Stomach (tissue), 4 donors: ENCODE measurements at regions not wholly inside any gene's neighbourhood (a gene's known extent, or its start where the extent isn't known, plus 50 kb on each side); places are given as distances from the start of the nearest gene placed in this dataset.

ENCODE experiments used
- CTCF ChIP-seq, 7 experiments: fragments of 450-650 bp in 4 of 7; fragments of 200-600 bp in 3 of 7; sonication (generic) in 3 of 7; IDR thresholded peaks; one replicate each; pipeline ENCODE4 v1.5.1; 2016 to 2019; ENCODE audit warnings: antibody characterized with exemption in 7 of 7, control low read depth in 2 of 7, mild to moderate bottlenecking in 1 of 7
- EP300 ChIP-seq: sonication (generic); formaldehyde crosslinking; IDR thresholded peaks from one replicate; pipeline ENCODE4 v1.6.1; 2017; ENCODE audit warnings: antibody characterized with exemption
- POLR2A ChIP-seq, 4 donors: fragments of 450-650 bp; IDR thresholded peaks; one replicate each; pipeline ENCODE4 v1.6.1; 2016; ENCODE audit warnings: antibody characterized with exemption in 4 of 4, control low read depth in 2 of 4, mild to moderate bottlenecking in 1 of 4, moderate library complexity in 1 of 4
- POLR2AphosphoS5 ChIP-seq, 3 donors: sonication (generic); formaldehyde crosslinking; IDR thresholded peaks; one replicate each; pipeline ENCODE4 v1.6.1; 2016; ENCODE audit warnings: antibody characterized with exemption in 3 of 3

- TF ChIP-seq POLR2A (IDR thresholded peaks at IDR 0.05), result no peak
- no peak for TF ChIP-seq CTCF (IDR thresholded peaks at IDR 0.05)
- no peak for TF ChIP-seq POLR2AphosphoS5 (IDR thresholded peaks at IDR 0.05)
- TF ChIP-seq EP300, result no peak
Measured at GRCh38 chr3:105042586-105042985, 324.1 kb upstream of the ALCAM start.
